GM12864 (cell line): ENCODE measurements at regions not wholly inside any gene's neighbourhood (a gene's known extent, or its start where the extent isn't known, plus 50 kb on each side); places are given as distances from the start of the nearest gene placed in this dataset.
"Not testable (repeated sequence)": the region's sequence is repeated elsewhere in the genome, so short reads cannot be mapped to it uniquely, and the experiment has no call there.

Experiments used
- DNase-seq: peaks from one replicate; pipeline ENCODE4 v3.0.0-alpha.2; 2011; ENCODE audit warnings: low read depth
- H3K4me3 ChIP-seq: 2 replicates; pipeline ENCODE4 v1.5.1; 2011; ENCODE audit warnings: mild to moderate bottlenecking, low read depth, low read length, control low read depth
- TF ChIP-seq, protein P1 (sequence below): IDR thresholded peaks from 2 replicates; pipeline ENCODE4 v1.5.1; 2011; ENCODE audit warnings: low read depth, mild to moderate bottlenecking, moderate library complexity, low read length, control low read depth, inconsistent platforms; ENCODE audit errors: missing control alignments

DNA sequence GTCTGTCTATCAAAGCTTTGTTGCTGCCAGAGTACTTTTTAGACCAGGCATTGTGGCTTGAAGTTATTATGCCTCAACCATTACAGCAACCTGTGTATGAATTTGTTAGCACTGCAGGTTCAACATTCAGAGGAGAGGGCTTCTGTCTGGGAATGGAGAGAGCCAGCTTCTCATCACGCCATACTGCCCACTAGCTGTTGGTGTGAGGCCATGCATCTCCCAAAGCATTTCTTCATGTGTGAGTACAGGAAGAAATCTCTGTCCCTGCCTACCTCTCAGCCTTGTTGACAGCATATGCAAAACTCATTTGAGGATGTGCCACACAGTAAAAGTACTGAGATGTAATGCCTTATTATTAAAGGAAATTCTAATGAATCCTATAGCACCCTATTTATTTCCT, 76.9 kb upstream of the PPARGC1A start:
- TF ChIP-seq, protein P1, sequence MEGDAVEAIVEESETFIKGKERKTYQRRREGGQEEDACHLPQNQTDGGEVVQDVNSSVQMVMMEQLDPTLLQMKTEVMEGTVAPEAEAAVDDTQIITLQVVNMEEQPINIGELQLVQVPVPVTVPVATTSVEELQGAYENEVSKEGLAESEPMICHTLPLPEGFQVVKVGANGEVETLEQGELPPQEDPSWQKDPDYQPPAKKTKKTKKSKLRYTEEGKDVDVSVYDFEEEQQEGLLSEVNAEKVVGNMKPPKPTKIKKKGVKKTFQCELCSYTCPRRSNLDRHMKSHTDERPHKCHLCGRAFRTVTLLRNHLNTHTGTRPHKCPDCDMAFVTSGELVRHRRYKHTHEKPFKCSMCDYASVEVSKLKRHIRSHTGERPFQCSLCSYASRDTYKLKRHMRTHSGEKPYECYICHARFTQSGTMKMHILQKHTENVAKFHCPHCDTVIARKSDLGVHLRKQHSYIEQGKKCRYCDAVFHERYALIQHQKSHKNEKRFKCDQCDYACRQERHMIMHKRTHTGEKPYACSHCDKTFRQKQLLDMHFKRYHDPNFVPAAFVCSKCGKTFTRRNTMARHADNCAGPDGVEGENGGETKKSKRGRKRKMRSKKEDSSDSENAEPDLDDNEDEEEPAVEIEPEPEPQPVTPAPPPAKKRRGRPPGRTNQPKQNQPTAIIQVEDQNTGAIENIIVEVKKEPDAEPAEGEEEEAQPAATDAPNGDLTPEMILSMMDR: peak; percentile 34
- no peak overlapping the region for H3K4me3 ChIP-seq
- DNase-seq: no peak

DNA sequence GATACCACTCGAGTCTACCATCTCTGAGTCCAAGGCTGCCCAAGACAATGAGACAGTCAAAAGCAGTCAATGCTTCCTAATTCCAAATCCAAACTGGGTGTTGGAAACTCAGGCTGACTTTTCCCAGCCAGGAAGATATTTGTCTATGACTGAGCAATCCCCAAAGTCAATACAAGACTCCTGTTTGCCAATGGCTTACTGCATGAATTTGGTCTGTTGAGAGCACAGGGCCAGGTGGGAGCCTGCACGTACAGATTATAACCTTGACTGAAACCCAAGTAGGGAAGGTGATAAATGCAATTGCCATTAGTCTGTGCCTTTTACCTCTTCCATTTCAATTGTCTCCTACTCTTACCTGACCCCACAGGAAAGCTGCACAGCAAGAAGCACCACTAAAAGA, 72.6 kb upstream of the PPARGC1A start:
- TF ChIP-seq, protein P1: no peak
- no peak overlapping the region for H3K4me3 ChIP-seq
- DNase-seq: no peak

DNA sequence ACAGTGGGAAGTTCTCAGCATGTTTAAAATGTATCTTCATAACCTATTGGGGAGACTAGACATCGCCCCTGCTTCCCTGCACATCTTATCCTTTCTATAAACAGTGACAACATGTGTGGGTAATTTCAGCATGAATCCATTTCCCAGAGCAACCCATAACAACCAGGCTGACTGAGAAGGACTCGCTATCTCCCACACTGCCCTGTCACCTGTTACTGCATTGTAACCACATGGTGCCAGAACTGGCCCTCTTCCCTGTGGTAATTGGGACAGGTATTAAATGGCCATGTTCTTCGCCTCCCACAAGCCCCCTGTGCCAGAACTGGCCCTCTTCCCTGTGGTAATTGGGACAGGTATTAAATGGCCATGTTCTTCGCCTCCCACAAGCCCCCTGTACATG, 71.5 kb upstream of the PPARGC1A start:
- H3K4me3 ChIP-seq, DNase-seq: not testable (repeated sequence)

DNA sequence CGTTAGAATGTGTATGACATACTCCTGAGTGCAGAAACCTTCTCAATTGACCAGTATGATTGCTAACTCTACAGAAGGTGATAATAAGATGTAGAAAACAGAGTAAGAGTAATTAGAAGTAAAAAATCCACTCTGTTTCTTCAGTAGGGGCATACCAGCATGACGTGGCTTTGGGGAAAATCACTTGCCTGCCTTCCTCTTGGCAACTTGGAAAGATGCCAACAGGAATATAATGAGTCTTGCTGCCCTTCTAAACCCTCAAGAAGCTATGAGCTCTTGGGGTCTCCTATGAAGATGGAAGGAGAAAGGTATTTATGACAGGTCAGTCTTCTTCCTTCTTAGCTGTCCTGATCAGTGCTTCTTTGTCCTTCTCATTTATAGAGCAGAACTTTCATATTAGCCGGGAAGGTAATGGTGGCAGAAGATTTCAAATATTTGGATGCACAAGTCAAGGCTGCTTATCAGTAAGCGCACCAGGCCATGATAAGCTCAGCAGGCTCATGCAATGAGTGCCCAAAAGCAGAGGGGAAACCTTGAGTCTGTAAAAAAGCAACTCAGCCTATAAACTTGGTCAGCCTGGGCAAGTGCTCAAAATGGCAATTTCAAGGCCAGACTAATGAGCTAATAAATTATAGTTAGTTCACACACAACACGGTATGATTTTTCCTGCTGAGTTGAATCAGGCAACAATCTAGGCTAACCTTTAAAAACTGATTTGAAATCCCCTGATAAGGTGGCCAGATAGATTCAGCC, 69.7 kb upstream of the PPARGC1A start:
- TF ChIP-seq, protein P1: no peak
- H3K4me3 ChIP-seq: no peak overlapping the region
- no peak for DNase-seq

DNA sequence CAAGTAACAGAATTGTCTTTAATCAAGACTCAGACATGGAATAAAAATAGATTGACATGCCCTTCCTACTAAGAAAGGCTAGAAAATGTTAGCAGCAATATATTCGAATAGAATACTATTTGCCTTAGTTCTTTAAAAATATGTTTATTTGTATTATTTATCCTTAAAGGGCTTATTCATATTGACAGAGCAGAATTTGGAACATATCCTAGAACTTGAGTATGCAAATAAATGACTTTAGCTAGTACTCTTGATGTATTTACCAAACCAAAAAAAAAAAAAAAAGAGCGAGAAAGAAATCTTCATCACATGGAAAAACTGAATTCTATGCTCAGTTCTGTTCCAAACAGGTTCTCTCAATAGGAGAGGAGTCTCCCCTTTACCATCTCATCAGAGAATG, 68.9 kb upstream of the PPARGC1A start:
- no peak overlapping the region for H3K4me3 ChIP-seq
- TF ChIP-seq, protein P1: no peak
- no peak for DNase-seq

DNA sequence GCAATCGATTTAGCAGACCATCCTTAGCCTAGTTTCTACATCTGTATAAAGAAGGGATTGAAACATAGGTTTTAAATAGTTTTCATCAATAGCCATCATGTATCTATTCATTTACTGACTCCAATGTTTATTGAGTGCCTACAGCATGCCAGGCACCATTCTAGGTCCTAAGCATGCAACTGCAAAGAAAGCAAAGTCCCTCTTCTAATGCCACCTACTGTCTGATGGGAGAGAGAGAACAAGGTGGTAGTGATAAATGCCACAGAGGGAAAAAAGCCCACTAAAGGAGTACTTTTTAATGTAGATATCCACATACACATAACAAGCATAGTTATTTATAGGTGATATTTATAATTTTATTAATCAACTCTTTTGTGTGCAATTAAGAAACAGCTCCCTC, 67.6 kb upstream of the PPARGC1A start:
- no peak overlapping the region for H3K4me3 ChIP-seq
- DNase-seq: no peak
- TF ChIP-seq, protein P1: no peak

DNA sequence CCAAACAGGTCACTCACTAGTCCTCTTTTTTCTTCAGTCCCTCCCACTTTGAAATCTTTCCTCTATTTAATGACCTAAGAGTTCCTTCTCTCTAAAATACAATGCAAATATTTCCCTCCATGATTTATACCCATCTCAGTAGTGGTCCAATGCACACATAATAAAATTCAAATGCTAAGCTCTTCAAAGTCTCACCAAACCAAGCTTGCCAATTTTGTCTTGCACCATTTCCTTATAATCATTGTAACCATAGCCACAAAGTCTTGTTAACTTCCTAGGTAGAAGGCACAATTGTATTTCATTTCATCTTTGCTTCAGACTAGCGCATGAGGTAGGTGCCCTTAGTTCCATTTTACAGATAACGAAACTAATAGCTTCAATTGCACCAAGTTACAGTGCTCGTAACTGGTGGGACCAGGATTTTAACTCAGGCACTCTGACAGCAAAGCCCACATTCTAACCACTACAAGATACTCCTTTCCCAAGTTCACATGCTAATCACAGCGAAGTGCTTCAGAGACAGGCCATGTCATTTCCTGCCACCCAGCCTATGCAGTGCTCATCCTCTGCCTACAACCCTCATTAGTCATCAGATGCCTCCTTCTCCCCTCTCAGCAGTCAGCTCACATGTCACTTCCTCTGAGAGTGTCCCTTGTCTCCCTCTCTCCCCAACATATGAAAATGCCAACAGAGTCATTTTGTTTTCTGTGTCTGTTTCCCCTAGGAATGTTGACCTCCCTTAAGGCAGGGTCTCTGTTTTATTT, 66.9 kb upstream of the PPARGC1A start:
- H3K4me3 ChIP-seq: no peak overlapping the region
- TF ChIP-seq, protein P1: no peak
- DNase-seq: no peak
